ENCODE measurements at regions not wholly inside any gene's neighbourhood (a gene's known extent, or its start where the extent isn't known, plus 50 kb on each side); places are given as distances from the start of the nearest gene placed in this dataset.
A peak's percentile ranks its signal among the peaks of the same experiment; 100 is the strongest.

GRCh38 chr14:78016532-78016931 lies 153.6 kb upstream of the NRXN3 start:
- TF ChIP-seq, protein P1, sequence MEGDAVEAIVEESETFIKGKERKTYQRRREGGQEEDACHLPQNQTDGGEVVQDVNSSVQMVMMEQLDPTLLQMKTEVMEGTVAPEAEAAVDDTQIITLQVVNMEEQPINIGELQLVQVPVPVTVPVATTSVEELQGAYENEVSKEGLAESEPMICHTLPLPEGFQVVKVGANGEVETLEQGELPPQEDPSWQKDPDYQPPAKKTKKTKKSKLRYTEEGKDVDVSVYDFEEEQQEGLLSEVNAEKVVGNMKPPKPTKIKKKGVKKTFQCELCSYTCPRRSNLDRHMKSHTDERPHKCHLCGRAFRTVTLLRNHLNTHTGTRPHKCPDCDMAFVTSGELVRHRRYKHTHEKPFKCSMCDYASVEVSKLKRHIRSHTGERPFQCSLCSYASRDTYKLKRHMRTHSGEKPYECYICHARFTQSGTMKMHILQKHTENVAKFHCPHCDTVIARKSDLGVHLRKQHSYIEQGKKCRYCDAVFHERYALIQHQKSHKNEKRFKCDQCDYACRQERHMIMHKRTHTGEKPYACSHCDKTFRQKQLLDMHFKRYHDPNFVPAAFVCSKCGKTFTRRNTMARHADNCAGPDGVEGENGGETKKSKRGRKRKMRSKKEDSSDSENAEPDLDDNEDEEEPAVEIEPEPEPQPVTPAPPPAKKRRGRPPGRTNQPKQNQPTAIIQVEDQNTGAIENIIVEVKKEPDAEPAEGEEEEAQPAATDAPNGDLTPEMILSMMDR (IDR thresholded peaks at IDR 0.05), result no peak
- no peak overlapping the region for H3K4me3 ChIP-seq
- H3K27me3 ChIP-seq, result no peaks in the 10 kb centered on the region
- H3K9me3 ChIP-seq, result no peaks in the 10 kb centered on the region
- intact Hi-C loops (cut with DNase I), result no loop called here
- no peak overlapping the region for H3K27ac ChIP-seq
- DNase-seq, result no peak
- H3K9ac ChIP-seq (ENCODE audit: low read depth in 2 of 2, low read length in 2 of 2), result no peak overlapping the region
- no peaks in the 10 kb centered on the region for H3K36me3 ChIP-seq
- H3K4me1 ChIP-seq, result no peaks in the 10 kb centered on the region

GRCh38 chr14:78018283-78018682 lies 151.9 kb upstream of the NRXN3 start:
- DNase-seq, result no peak
- Histone ChIP-seq H3K27ac (no peak overlapping the region), H3K9ac (ENCODE audit: low read depth in 2 of 2, low read length in 2 of 2) (no peak overlapping the region), H3K9me3 (no peaks in the 10 kb centered on the region), H3K4me1 (no peaks in the 10 kb centered on the region), H3K36me3 (no peaks in the 10 kb centered on the region), H3K27me3 (no peaks in the 10 kb centered on the region), H3K4me3 (no peak overlapping the region)
- intact Hi-C loops (cut with DNase I), result no loop called here
- TF ChIP-seq, protein P1 (IDR thresholded peaks at IDR 0.05), result no peak

GRCh38 chr14:78022059-78022458 lies 148.1 kb upstream of the NRXN3 start:
- Histone ChIP-seq H3K4me1 (no peaks in the 10 kb centered on the region), H3K27me3 (no peaks in the 10 kb centered on the region), H3K9me3 (no peaks in the 10 kb centered on the region), H3K9ac (ENCODE audit: low read depth in 2 of 2, low read length in 2 of 2) (no peak overlapping the region), H3K4me3 (no peak overlapping the region), H3K36me3 (no peaks in the 10 kb centered on the region), H3K27ac (no peak overlapping the region)
- DNase-seq, result peak; percentile 68
- TF ChIP-seq, protein P1 (IDR thresholded peaks at IDR 0.05), result peak; percentile 41
- intact Hi-C loops (cut with DNase I), result no loop called here

DNA sequence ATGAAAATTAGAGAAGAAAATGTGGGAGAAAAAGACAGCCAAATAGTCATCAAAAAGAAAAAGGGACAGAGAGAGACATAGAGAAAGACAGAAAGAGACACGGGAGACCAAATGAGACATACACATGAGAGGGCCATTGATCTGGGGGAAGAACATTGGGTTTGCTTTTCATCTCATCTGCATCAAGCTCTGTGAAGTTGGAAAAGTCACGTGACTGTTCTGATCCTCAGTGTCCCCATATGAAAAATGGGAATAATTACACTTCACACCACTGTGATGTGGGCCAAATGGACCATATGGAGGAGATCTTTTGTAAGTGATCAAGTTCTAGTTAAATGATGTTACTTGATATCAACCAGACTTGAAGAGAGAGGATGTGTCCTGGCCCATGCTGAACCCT lies 147.1 kb upstream of the NRXN3 start:
- Histone ChIP-seq H3K9ac (ENCODE audit: low read depth in 2 of 2, low read length in 2 of 2) (no peak overlapping the region), H3K4me1 (no peaks in the 10 kb centered on the region), H3K27ac (no peak overlapping the region), H3K9me3 (no peaks in the 10 kb centered on the region), H3K4me3 (no peak overlapping the region), H3K36me3 (no peaks in the 10 kb centered on the region), H3K27me3 (no peaks in the 10 kb centered on the region)
- DNase-seq, result no peak
- intact Hi-C loops (cut with DNase I), result no loop called here
- TF ChIP-seq, protein P1 (IDR thresholded peaks at IDR 0.05), result no peak

GRCh38 chr14:78028471-78028870 lies 141.7 kb upstream of the NRXN3 start:
- intact Hi-C loops (cut with DNase I), result no loop called here

More at GRCh38 chr14:78028471-78028870, 141.7 kb upstream of the NRXN3 start:
- DNase-seq, result no peak
- Histone ChIP-seq H3K27me3 (no peaks in the 10 kb centered on the region), H3K9me3 (no peaks in the 10 kb centered on the region), H3K36me3 (no peaks in the 10 kb centered on the region), H3K4me1 (no peaks in the 10 kb centered on the region), H3K27ac (no peak overlapping the region), H3K4me3 (no peak overlapping the region), H3K9ac (ENCODE audit: low read depth in 2 of 2, low read length in 2 of 2) (no peak overlapping the region)
- TF ChIP-seq, protein P1 (IDR thresholded peaks at IDR 0.05), result no peak

All from colonic mucosa (tissue), 4 donors.